GM23338 (cell line): ENCODE measurements at regions not wholly inside any gene's neighbourhood (a gene's known extent, or its start where the extent isn't known, plus 50 kb on each side); places are given as distances from the start of the nearest gene placed in this dataset.

Experiments
- ATAC-seq: fragments of 200-7000 bp; cut with Tn5 transposase; 3 replicates; pipeline ENCODE4 v1.9.1; 2020
- DNase-seq: peaks from one replicate; pipeline ENCODE4 v3.0.0-alpha.2; 2015; ENCODE audit warnings: low spot score
- H2AFZ ChIP-seq: fragments of 200-600 bp; sonication (generic); 2 replicates; pipeline ENCODE4 v1.8.0; 2016; ENCODE audit warnings: antibody characterized with exemption, mild to moderate bottlenecking, moderate library complexity
- H3F3A ChIP-seq: fragments of 200-600 bp; sonication (generic); replicated peaks from 2 replicates; pipeline ENCODE4 v1.8.0; 2017; ENCODE audit warnings: antibody characterized with exemption, mixed run types, low read depth
- H3K27ac ChIP-seq: fragments of 200-600 bp; sonication (generic); 2 replicates; pipeline ENCODE4 v1.6.1; 2016; ENCODE audit warnings: low read depth
- H3K27me3 ChIP-seq: fragments of 200-600 bp; sonication (generic); 2 replicates; pipeline ENCODE4 v1.8.0; 2016; ENCODE audit warnings: mild to moderate bottlenecking, mixed run types, moderate library complexity; ENCODE audit not compliant: insufficient read depth
- H3K36me3 ChIP-seq: fragments of 200-600 bp; sonication (generic); 2 replicates; pipeline ENCODE4 v1.8.0; 2016; ENCODE audit warnings: mild to moderate bottlenecking; ENCODE audit not compliant: insufficient read depth
- H3K4me1 ChIP-seq: fragments of 200-600 bp; sonication (generic); 2 replicates; pipeline ENCODE4 v1.8.0; 2016; ENCODE audit warnings: mild to moderate bottlenecking, moderate library complexity; ENCODE audit not compliant: insufficient read depth
- H3K4me2 ChIP-seq: fragments of 200-600 bp; sonication (generic); 2 replicates; pipeline ENCODE4 v1.7.1; 2017; ENCODE audit warnings: mixed run types
- H3K4me3 ChIP-seq: fragments of 200-600 bp; sonication (generic); 2 replicates; pipeline ENCODE4 v1.6.1; 2016; ENCODE audit warnings: mixed run types
- H3K79me2 ChIP-seq: fragments of 200-600 bp; sonication (generic); replicated peaks from 2 replicates; pipeline ENCODE4 v1.8.0; 2017; ENCODE audit warnings: mild to moderate bottlenecking; ENCODE audit not compliant: insufficient read depth
- H3K9me2 ChIP-seq: fragments of 200-600 bp; sonication (generic); 2 replicates; pipeline ENCODE4 v1.8.0; 2017; ENCODE audit not compliant: insufficient read depth
- H4K20me1 ChIP-seq: fragments of 200-600 bp; sonication (generic); replicated peaks from 2 replicates; pipeline ENCODE4 v1.8.0; 2017; ENCODE audit warnings: mild to moderate bottlenecking; ENCODE audit not compliant: insufficient read depth
- H3K27ac Mint-ChIP-seq: 2 replicates; pipeline ENCODE4 v1.8.0; 2020; ENCODE audit warnings: inconsistent platforms, mild to moderate bottlenecking, moderate library complexity, mixed read lengths
- H3K27me3 Mint-ChIP-seq: 3 replicates; pipeline ENCODE4 v1.8.0; 2022; ENCODE audit warnings: low read depth, mild to moderate bottlenecking, moderate library complexity, mixed read lengths, inconsistent platforms; ENCODE audit not compliant: insufficient read depth, poor library complexity
- H3K36me3 Mint-ChIP-seq: 3 replicates; pipeline ENCODE4 v1.8.0; 2021; ENCODE audit warnings: low read depth, mild to moderate bottlenecking, inconsistent platforms, moderate library complexity, mixed read lengths
- H3K4me1 Mint-ChIP-seq: 3 replicates; pipeline ENCODE4 v1.8.0; 2020; ENCODE audit warnings: mild to moderate bottlenecking, inconsistent platforms, mixed read lengths
- H3K4me3 Mint-ChIP-seq: 3 replicates; pipeline ENCODE4 v1.8.0; 2021; ENCODE audit warnings: moderate library complexity, mild to moderate bottlenecking, inconsistent platforms, mixed read lengths
- H3K9me3 Mint-ChIP-seq: 3 replicates; pipeline ENCODE4 v1.8.0; 2020; ENCODE audit warnings: moderate library complexity, mild to moderate bottlenecking, inconsistent platforms, mixed read lengths
- CREB1 ChIP-seq: fragments of 250-450 bp; sonication (Bioruptor Pico); IDR thresholded peaks from 2 replicates; pipeline ENCODE4 v1.5.0; 2020; ENCODE audit warnings: low read depth, mild to moderate bottlenecking, moderate library complexity
- EZH2phosphoT487 ChIP-seq: fragments of 200-600 bp; sonication (generic); IDR thresholded peaks from one replicate; pipeline ENCODE4 v1.8.1; 2018; ENCODE audit warnings: antibody characterized with exemption; ENCODE audit not compliant: unreplicated experiment
- JUNB ChIP-seq: IDR thresholded peaks from one replicate; pipeline ENCODE4 v1.6.1; 2016; ENCODE audit warnings: antibody characterized with exemption; ENCODE audit not compliant: unreplicated experiment
- POLR2AphosphoS5 ChIP-seq: IDR thresholded peaks from 2 replicates; pipeline ENCODE4 v1.6.1; 2016; ENCODE audit warnings: antibody characterized with exemption, low read depth
- ZNF114 ChIP-seq: fragments of 250-450 bp; sonication (Bioruptor Pico); IDR thresholded peaks from 2 replicates; pipeline ENCODE4 v1.5.0; 2020; ENCODE audit warnings: mild to moderate bottlenecking, moderate library complexity
- ZNF331 ChIP-seq: fragments of 250-450 bp; sonication (Bioruptor Pico); IDR thresholded peaks from 2 replicates; pipeline ENCODE4 v1.5.0; 2020; ENCODE audit warnings: low read depth, mild to moderate bottlenecking, moderate library complexity
- TF ChIP-seq, protein P1 (sequence below): IDR thresholded peaks from 2 replicates; pipeline ENCODE4 v1.6.1; 2016; ENCODE audit warnings: antibody characterized with exemption
- TF ChIP-seq, protein P2 (sequence below): IDR thresholded peaks from one replicate; pipeline ENCODE4 v1.6.1; 2018; ENCODE audit warnings: antibody characterized with exemption; ENCODE audit not compliant: unreplicated experiment
- TF ChIP-seq, protein P3 (sequence below), 2 experiments: fragments of 200-600 bp in 1 of 2; sonication (generic) in 1 of 2; conservative IDR thresholded peaks; 2 replicates each; pipeline versions ENCODE4 v1.5.1 to v1.6.1; 2016 to 2017; ENCODE audit warnings: antibody characterized with exemption in 2 of 2, low read depth in 2 of 2, mild to moderate bottlenecking in 2 of 2, moderate library complexity in 1 of 2

DNA sequence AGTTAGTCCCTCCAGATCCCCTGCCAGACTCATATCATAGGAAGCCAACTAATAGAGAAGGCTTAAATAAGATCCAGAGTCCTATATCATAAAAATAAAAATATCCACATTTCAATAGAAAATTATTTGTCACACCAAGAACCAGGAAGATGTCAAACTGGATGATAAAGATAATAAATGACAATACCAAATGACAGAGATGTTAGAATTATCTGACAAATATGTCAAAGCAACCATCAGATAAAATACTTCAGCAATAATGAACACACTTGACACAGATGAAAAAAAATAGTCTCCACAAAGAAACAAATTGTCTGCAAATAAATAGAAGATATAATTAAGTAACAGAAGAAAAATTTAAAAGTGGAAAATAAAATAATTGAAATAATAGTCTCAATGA lies 300.7 kb upstream of the FTMT start:
- Histone ChIP-seq H3K4me3 (no peak overlapping the region), H4K20me1 (no peaks in the 10 kb centered on the region), H3K4me1 (no peaks in the 10 kb centered on the region), H3K4me2 (no peak overlapping the region), H3K79me2 (no peaks in the 10 kb centered on the region), H3F3A (no peaks in the 10 kb centered on the region), H3K36me3 (no peaks in the 10 kb centered on the region), H3K9me2 (no peaks in the 10 kb centered on the region), H2AFZ (no peak overlapping the region), H3K27ac (no peak overlapping the region), H3K27me3 (no peaks in the 10 kb centered on the region)
- H3K36me3 Mint-ChIP-seq = no peaks in the 10 kb centered on the region
- H3K4me3 Mint-ChIP-seq = no peak overlapping the region
- no peaks in the 10 kb centered on the region for H3K4me1 Mint-ChIP-seq
- TF ChIP-seq, protein P1, sequence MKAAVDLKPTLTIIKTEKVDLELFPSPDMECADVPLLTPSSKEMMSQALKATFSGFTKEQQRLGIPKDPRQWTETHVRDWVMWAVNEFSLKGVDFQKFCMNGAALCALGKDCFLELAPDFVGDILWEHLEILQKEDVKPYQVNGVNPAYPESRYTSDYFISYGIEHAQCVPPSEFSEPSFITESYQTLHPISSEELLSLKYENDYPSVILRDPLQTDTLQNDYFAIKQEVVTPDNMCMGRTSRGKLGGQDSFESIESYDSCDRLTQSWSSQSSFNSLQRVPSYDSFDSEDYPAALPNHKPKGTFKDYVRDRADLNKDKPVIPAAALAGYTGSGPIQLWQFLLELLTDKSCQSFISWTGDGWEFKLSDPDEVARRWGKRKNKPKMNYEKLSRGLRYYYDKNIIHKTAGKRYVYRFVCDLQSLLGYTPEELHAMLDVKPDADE = no peak
- no peak for TF ChIP-seq POLR2AphosphoS5
- TF ChIP-seq, protein P2, sequence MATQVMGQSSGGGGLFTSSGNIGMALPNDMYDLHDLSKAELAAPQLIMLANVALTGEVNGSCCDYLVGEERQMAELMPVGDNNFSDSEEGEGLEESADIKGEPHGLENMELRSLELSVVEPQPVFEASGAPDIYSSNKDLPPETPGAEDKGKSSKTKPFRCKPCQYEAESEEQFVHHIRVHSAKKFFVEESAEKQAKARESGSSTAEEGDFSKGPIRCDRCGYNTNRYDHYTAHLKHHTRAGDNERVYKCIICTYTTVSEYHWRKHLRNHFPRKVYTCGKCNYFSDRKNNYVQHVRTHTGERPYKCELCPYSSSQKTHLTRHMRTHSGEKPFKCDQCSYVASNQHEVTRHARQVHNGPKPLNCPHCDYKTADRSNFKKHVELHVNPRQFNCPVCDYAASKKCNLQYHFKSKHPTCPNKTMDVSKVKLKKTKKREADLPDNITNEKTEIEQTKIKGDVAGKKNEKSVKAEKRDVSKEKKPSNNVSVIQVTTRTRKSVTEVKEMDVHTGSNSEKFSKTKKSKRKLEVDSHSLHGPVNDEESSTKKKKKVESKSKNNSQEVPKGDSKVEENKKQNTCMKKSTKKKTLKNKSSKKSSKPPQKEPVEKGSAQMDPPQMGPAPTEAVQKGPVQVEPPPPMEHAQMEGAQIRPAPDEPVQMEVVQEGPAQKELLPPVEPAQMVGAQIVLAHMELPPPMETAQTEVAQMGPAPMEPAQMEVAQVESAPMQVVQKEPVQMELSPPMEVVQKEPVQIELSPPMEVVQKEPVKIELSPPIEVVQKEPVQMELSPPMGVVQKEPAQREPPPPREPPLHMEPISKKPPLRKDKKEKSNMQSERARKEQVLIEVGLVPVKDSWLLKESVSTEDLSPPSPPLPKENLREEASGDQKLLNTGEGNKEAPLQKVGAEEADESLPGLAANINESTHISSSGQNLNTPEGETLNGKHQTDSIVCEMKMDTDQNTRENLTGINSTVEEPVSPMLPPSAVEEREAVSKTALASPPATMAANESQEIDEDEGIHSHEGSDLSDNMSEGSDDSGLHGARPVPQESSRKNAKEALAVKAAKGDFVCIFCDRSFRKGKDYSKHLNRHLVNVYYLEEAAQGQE = no peak
- no peak for TF ChIP-seq EZH2phosphoT487
- no peak overlapping the region for H3K27ac Mint-ChIP-seq
- H3K9me3 Mint-ChIP-seq = peaks cover 3% of the 10 kb centered on the region; the same call in 1 of the 3 replicates
- ATAC-seq = no peak
- H3K27me3 Mint-ChIP-seq = no peaks in the 10 kb centered on the region
- no peak for DNase-seq

DNA sequence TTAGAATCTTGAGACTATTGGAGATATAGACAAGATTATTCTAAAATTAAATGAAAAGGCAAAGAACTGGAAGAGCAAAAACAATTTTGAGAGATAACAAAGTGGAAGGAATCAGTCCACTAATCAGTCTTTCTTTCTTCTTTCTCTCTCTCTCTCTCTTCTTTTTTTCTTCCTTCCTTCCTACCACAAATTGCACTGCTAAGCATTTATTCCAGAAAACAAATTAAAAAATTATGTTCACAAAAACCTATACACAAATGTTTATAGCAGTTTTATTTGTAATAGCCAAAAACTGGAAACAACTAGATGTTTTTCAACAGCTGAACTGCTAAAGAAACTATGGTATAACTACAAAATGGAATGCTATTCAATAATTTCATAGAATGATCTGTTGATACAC lies 291.9 kb upstream of the FTMT start:
- Histone ChIP-seq H3K79me2 (no peaks in the 10 kb centered on the region), H3K4me2 (no peak overlapping the region), H3K27me3 (no peaks in the 10 kb centered on the region), H3F3A (no peaks in the 10 kb centered on the region), H3K4me1 (no peaks in the 10 kb centered on the region), H3K4me3 (no peak overlapping the region), H3K27ac (no peak overlapping the region), H2AFZ (no peak overlapping the region), H4K20me1 (no peaks in the 10 kb centered on the region), H3K36me3 (no peaks in the 10 kb centered on the region), H3K9me2 (0 out of 2 replicates have a peak, but pooled peaks cover 8% of the 10 kb centered on the region)
- no peaks in the 10 kb centered on the region for H3K36me3 Mint-ChIP-seq
- H3K27me3 Mint-ChIP-seq = no peaks in the 10 kb centered on the region
- peaks cover 6% of the 10 kb centered on the region; the same call in 1 of the 3 replicates for H3K9me3 Mint-ChIP-seq
- DNase-seq = no peak
- no peak overlapping the region for H3K4me3 Mint-ChIP-seq
- no peak overlapping the region for H3K27ac Mint-ChIP-seq
- H3K4me1 Mint-ChIP-seq = no peaks in the 10 kb centered on the region
- ATAC-seq = no peak
- TF ChIP-seq, protein P3, sequence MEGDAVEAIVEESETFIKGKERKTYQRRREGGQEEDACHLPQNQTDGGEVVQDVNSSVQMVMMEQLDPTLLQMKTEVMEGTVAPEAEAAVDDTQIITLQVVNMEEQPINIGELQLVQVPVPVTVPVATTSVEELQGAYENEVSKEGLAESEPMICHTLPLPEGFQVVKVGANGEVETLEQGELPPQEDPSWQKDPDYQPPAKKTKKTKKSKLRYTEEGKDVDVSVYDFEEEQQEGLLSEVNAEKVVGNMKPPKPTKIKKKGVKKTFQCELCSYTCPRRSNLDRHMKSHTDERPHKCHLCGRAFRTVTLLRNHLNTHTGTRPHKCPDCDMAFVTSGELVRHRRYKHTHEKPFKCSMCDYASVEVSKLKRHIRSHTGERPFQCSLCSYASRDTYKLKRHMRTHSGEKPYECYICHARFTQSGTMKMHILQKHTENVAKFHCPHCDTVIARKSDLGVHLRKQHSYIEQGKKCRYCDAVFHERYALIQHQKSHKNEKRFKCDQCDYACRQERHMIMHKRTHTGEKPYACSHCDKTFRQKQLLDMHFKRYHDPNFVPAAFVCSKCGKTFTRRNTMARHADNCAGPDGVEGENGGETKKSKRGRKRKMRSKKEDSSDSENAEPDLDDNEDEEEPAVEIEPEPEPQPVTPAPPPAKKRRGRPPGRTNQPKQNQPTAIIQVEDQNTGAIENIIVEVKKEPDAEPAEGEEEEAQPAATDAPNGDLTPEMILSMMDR (conservative IDR thresholded peaks at IDR 0.05; ENCODE audit: low read depth in 2 of 2) = no peak
- TF ChIP-seq ZNF331 (CRISPR knock-in tag) (no peak), JUNB (no peak), ZNF114 (CRISPR knock-in tag) (no peak), POLR2AphosphoS5 (no peak), CREB1 (no peak), EZH2phosphoT487 (no peak)
- TF ChIP-seq, protein P2 = no peak
